HG02870 (cell line): ENCODE measurements at regions not wholly inside any gene's neighbourhood (a gene's known extent, or its start where the extent isn't known, plus 50 kb on each side); places are given as distances from the start of the nearest gene placed in this dataset.
"Not testable (repeated sequence)": the region's sequence is repeated elsewhere in the genome, so short reads cannot be mapped to it uniquely, and the experiment has no call there.

Experiments used
- ATAC-seq: cut with Tn5 transposase; IDR thresholded peaks from one replicate; pipeline ENCODE4 v1.9.1; 2021; ENCODE audit warnings: mild to moderate bottlenecking, moderate library complexity; ENCODE audit not compliant: unreplicated experiment

DNA sequence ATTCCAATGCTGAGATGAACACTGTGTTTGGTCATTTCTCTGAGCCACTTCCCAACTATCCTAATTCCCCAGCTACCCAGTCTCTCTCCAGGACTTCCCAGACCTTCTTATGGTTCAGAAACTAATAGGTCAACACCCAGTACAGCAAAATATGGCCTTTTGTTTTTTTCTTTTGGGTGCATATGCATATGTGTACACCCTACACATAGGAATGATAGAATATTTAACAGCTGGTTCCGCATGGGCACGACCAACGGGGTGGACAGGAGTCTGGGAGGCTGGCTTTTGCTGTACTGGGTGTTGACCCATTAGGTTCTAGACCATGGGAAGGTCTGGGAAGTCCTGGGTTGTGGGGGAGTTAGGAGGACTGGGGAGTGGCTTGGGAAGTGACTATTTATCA, 143.9 kb downstream of the MRPS6 start:
- ATAC-seq = no peak

DNA sequence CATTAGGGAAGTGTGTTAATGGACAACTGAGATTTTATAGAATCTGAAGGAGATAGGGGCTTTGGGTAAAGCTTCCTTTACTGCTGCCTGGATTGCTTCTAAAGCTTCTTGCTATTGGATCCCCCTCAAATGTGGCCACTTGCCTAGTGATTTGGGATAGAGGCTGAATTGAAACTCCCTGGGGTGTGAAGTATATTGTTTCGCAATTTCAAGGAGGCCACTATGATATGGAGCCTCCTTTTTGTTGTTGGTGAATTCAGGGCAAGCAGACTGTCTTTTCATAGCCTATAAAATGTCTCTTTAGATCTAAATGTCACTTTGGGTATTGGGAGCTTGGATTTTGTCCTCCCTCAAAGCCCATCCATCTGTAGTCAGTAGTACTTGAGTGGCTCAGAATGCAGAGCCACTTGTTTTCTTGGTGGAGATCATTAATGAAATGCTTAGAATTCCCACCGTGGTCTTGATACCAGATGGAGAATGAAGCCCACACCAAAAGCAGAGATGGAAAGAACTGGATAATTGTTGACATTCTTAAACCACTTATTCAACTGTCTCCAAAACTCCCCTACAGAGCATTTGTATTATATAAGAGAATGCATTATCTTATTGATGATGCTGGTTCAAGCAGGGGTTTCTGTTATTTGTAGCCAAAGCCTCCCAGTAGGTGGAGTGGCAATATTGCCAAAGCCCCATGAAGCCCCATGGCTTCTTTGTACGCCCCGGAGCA, 144.3 kb upstream of the KCNE2 start:
- ATAC-seq = no peak

DNA sequence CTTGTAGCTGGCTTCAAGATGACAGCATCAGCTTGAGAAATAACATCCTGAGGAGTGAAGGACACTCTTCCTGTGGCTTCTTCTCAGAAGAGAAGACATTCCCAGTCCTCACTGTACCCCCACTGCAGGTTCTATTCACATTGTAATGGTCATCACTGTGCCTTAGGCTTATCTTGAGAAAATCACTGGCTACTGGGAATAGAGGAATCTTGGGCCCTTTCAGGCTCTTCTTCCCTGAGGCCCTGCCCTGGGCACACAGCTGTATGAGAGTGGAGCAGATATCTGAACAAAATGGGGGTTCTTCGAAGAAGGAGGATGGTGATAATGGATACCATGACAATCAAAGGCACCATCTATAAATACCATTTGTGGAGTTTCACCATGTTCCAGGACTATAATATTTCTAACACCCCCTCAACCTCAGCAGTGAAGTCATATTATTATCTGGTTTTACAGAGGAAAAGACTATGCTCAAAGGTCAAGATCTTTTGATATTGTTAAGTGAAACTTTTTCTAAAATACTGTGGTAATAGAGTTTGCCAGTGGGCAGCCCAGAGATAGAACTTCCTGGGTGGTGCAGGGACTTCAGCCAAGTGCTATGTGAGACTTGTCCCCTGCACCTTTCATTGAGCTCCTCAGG, 143.1 kb upstream of the KCNE2 start:
- ATAC-seq = no peak

DNA sequence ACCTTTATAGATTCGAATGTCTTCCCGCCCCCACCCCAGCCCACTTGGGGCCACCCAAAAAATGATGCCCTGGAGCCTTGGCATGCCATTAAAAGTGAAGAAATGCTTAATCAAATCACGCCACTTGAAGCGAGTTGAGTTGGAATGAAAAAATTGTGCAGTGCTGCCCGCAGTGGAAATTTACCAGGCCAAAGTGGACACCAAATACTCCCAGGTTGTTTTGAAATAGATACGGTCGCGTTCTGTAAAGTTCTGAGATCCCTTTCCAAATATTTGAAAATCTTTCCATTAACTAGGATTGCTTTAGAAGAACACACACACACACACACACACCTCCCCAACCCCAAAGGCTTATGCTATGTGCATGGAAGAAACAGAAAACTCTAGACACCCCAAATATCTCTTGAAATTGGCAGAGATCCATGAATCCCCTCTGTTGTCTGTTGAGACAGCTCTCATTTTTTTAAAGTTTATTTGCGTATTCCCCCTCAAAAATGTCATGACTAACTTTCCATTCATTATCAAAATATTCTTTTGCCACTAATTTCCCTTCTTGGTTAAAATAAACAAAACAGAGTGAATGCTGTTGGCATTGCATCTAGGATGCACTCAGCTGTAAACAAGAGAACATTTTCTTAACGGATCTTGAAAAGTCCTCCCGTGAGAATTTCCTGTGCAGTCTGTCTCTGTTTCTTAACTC, 142.3 kb upstream of the KCNE2 start:
- ATAC-seq = no peak

DNA sequence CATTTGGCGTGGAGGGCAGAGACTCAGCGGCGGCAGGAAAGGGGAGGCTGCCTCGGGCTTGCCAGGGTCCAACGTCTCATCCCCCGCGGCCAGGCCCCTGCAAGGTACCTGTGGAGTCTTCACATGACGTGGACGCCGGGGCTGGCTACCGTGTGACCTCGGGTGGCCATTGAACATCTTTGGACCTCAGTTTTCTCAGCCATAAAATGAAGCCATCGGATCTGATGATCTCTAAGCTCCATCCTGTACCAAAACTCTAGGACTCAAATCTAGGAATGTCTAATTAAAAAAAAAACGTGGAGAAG, 141.8 kb upstream of the KCNE2 start:
- ATAC-seq = no peak

DNA sequence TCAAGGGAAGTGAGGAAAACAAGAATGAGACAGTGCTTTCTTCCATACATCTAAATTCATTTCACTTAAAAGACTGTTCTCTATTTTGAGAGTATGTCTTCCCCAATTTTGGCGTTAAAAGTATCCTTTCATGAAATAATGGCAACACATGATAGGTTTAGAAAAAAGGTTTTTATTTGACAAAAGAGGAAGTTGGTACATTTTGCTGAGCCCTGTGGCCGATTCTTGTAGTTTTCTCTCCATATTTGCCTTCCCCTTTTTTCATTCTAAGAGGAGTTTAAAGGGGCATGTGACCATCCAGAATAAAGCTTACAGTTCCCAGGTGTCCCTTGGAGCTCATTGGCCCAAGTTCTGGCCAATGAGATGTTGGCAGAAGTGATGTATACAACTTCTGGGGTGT, 140.4 kb upstream of the KCNE2 start:
- ATAC-seq = no peak

DNA sequence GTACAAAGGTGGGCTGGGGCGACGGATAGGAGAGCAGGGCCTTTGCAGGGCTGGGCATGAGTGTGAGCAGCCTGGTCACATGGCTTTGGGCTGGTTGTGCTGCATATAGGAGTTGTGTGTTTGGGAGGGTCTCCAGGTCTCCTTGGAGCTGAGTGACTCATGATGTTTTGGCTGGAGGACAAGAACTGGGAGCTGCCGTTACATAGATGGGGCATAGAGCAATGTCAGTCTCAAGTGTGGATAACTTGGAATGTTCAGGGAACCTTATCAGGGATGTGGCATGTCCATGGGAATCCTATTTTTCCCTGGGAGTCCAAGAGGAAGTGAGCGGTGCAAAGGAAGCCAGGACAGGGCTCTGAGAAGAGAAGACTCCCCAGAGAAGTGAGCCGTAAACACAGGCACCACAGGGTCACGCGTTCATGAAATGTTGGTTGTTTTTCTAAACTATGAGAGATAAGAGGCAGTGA, 136.4 kb upstream of the KCNE2 start:
- ATAC-seq = no peak

DNA sequence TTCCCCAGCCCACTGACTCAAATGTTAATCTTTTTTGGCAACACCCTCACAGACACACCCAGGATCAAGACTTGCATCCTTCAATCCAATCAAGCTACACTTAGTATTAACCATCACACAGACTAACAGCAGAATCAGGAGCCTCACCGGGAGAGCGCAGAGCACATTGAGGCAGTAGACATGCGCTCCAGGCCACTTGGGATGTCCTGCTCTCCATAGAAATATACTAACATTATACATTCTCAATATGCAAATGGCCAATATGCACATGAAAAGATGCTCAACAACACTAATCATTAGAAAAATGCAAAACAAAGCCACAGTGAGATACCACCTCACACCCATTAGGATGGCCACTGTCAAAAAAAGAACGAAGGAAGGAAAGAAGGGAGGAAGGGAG, 135.0 kb upstream of the KCNE2 start:
- ATAC-seq = no peak

DNA sequence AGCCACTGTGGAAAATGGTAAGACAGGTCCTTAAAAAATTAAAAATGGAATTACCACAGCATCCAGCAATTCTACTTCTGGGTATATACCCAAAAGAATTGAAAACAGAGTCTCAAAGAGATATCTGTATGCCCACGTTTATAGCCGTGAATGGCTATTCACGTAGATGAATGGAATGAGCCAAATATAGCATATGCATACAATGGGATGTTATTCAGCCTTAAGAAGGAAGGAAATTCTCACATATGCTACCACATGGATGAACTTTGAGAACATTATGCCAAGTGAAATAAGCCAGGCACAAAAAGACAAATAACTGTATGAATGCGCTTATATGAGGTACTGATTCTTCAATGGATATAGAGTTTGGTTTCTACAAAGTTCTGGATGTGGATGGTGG, 134.5 kb upstream of the KCNE2 start:
- no peak for ATAC-seq

DNA sequence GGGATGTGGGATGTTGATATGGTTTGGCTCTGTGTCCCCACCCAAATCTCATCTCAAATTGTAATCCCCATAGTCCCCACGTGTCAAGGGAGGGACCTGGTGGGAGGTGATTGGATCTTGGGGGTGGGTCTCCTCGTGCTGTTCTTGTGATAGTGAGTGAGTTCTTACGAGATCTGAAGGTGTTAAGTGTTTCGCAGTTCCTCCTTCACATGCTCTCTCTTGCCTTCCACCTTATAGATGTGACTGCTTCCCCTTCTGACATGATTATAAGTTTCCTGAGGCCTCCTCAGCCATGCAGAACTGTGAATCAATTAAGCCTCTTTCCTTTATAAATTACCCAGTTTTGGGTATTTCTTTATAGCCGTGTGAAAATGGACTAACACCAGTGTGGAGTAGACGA, 130.1 kb upstream of the KCNE2 start:
- not testable (repeated sequence) for ATAC-seq

DNA sequence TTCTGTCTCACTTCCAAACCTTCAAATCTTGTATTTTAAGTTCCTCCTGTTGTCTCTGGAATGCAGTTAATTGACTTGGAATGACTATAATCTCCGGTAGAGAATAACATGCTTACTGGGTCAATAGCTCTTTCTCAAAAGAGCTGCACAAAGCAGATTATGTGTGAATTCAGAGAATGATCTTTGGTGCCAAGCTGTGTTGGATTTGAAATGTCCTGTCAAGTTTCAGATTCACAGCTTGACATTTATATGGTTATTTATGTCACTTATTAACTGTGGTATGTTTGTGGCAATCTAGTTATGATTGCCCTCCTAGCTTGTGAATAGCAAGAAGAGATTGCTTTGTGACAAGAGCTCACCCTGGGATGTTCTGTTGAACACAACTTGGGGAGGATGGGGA, 128.3 kb upstream of the KCNE2 start:
- ATAC-seq = no peak

DNA sequence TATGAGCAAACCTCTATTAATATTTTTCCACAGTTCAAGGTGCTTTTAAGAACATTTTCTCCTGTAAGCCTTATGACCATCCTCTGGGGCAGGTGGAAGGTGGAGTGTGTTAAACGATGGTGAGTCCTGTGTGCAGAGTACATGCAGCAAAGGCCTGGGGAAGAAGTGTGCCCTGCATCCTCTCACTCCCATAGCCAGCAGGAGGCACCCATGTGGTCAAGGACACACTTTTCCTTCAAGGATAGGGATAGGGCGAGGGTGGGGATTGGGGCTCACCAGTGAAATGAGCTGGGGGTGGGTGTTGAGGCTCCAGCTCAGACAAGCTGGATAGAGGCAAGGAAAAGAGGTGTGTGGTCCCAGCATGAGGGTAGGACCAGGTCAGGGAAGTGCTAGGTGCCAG, 120.8 kb upstream of the KCNE2 start:
- no peak for ATAC-seq

DNA sequence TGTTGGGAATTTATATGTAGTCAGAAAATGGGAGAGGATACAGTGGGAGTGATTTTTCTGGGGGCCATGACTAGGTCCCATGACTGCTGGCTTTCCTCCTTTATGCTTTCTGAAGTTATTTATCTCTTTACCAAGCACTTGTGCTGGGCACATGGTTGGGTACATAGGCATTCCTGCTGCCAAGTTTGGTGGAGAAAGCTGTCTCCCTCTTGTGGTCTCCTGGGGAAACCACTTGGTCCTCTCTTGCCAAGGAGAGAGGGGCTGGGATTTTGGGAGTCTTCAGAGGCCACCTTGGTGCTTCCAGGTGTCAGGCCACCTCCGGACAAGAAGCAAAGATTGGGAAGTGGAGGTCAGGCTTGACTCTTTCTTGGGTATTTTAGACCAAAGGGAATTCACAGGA, 120.2 kb upstream of the KCNE2 start:
- ATAC-seq = no peak

DNA sequence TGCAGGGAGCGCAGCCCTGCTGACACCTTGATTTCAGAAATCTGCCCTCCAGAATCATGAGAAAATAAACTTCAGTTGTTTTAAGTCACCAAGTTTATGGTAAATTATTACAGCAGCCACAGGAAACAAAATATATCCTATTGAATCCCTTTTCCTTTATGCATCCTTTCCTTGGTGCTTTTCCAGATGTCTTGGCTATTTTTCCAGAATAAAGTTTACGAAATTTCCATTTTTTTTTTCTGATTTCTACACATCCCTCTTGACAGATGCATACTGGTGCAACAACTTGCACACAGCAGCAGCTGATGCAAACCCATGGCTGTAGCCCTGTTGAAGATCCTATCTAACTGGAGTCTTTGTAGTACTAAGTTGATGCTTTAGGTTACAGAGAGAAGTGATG, 111.1 kb upstream of the KCNE2 start:
- ATAC-seq = no peak

DNA sequence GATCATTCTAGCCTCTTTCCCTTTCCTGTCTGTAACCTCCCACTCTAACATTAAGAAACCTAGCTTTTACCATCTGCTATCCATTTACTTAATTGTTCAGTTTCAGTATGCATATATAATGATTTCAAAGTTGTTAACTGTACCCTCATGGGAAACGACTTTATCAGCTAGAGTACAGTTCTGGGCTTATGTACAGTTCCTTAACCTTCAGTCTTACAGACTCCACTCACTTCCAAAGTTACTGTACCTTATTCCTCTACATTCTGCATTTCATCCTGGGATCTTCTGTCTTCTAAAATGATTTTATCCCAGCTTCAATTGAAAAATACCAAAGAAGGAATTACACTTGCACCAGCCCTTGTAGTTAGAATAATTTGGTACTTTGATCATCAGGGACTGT, 108.7 kb upstream of the KCNE2 start:
- no peak for ATAC-seq

DNA sequence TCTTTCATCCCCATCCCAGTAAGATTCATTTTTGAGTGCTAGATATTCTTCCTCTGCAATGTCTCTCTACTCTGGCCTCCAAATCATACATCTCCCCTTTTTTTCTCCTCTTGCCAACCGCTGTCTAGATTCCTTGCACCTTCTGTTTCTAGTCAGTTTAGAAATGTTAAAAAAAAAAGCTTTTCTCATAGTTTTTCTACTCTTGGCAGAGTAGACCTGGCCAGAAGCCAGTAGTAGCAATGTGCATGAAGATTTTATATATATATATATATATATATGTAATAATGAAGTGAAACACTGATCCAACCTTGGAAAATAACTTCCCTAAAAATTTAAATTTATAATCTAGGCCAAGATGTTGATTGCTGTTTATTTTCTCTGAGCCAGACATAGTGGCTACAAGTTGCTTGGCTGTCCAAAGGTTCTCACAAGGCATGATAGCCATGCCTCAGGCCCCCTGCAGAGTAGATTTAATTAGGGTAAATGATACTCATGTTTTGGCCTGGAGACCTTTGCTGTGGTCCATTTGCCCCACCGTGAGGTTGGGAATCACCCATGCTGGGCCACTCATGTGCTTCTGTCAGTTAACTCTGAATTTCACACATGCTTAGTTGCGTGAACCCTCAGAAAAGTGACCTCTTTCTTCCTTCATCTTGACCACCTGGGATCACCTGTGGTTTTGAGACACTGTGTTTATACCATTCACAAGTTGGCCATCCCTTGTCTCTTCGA, 103.4 kb upstream of the KCNE2 start:
- no peak for ATAC-seq

DNA sequence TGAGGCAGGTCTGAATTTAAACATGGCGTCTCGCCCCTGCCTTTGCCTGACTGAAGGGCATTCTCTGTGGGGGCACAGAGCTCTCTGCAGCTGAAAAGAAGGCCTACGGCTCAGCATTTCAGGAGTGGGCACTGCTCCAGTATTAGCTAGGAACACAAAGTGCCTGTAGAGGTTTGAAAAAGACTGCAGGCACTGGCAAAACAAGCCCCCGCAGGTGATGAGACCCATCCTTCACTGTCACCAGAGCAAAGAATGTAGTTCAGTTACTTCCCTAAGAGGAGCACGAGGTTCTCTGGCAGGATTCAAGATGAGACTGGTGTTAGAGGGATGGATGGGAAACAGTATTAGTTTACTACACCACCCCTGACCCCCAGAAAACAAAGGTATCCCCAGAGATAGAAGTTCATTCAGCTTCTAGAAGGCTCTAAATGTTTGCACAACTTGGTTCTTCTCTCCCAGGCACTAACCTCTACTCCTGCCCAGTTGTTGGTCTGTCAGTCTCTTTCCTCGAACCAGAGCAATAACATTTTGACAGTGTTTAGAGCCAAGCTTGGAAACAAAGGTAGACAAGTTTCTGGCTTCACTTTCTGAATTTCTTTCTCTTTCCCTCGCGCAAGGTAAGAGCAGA, 101.9 kb upstream of the KCNE2 start:
- ATAC-seq = no peak

DNA sequence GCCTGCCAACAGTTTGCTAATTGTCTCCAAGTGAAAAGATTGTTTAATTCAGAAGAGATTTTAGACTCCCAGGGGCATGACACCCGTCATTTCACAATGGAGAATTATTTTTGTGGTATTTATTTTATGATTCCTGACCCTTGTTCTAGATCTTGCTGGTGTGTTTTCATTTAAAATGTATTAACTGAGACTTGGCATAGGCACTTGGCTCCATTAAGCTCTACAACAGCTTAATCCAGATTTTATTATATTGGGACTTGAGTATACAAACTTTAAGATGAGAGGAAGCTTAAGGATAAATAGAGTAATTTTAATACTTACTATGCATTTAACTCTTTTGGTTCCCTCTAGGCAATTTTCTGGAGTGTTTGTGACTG, 101.3 kb upstream of the KCNE2 start:
- no peak for ATAC-seq

DNA sequence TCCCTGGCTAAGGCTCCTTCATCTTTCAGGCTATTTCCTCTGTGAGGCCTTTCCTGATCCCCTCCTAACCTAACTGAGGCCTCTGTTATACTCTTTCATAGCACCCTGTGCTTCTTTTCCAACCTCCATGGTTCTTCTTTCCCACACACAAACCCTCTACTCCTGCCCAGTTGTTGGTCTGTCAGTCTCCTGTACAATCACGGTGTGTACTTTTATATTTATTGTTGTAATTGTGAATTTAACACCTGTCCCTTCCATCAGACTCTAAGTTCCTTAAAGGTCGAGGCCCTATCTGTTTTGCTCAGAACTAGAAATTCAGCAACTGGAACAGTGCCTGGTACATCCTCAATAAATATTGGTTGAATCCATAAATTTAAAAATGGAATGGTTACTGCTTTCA, 100.2 kb upstream of the KCNE2 start:
- ATAC-seq = no peak

DNA sequence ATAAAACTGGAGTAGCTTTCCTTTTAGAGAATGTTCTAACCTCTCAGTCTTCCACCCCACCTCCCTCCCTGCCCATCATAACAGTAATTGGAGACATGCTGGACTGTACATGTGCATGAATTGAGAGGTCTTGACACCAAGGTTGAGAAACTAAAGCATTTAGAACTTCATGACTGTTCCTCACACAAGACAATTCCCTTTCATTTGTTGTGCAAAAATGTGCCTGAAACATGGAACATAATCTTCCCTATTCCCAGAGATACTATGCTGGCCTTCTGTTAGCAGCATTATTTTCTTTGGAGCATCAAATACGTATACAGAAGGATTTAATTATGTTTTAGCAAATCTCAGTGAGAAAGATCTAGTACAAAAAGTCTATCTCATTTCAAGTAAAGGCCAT, 97.5 kb upstream of the KCNE2 start:
- ATAC-seq = no peak

DNA sequence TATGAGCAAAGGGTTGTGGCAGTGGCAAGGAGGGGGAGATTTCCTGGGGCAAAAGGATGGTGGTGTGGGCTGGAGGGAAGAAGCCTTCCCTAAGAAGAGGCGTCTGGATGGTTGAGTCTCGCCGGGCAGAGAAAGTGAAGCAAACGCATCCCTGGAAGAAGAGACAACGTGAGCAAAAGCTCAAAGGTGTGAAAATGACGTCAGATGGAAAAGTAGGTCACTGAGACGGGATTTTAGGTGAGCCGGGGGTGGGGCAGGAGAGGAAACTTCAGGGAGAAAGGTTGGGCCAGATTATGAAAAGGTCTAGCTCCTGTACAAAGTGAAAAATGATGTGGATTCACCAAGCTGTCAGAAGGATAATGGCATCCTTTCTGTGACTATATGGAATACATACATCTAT, 95.3 kb upstream of the KCNE2 start:
- no peak for ATAC-seq
